ENCODE measurements at regions not wholly inside any gene's neighbourhood (a gene's known extent, or its start where the extent isn't known, plus 50 kb on each side); places are given as distances from the start of the nearest gene placed in this dataset.

DNA sequence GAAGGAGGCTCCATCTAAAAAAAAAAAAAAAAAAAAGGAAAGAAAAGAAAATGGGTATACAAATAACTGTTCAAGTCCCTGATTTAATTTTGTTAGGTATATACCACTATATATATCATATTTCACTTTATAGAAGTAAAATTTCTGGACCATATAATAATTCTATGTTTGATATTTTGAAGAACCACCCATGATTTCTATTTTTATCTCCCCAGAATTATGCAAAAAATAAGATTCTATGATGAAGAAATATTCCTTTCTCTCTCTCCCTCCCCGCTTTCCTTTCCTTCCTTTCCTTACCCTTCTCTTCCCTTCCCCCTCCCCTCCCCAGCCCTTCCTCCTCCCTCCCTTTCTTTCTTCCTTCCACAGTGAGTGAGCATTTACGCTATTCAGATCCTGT is 337.5 kb upstream of the SPANXN4 start:
- no peak for TF ChIP-seq TCF7L2 (IDR thresholded peaks at IDR 0.05; ENCODE audit: borderline replicate concordance, low read depth, low read length)
- TF ChIP-seq, protein P1, sequence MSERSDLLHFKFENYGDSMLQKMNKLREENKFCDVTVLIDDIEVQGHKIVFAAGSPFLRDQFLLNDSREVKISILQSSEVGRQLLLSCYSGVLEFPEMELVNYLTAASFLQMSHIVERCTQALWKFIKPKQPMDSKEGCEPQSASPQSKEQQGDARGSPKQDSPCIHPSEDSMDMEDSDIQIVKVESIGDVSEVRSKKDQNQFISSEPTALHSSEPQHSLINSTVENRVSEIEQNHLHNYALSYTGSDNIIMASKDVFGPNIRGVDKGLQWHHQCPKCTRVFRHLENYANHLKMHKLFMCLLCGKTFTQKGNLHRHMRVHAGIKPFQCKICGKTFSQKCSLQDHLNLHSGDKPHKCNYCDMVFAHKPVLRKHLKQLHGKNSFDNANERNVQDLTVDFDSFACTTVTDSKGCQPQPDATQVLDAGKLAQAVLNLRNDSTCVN (tag by site-specific recombination; optimal IDR thresholded peaks at IDR 0.05) = no peak
- TF ChIP-seq, protein P2, sequence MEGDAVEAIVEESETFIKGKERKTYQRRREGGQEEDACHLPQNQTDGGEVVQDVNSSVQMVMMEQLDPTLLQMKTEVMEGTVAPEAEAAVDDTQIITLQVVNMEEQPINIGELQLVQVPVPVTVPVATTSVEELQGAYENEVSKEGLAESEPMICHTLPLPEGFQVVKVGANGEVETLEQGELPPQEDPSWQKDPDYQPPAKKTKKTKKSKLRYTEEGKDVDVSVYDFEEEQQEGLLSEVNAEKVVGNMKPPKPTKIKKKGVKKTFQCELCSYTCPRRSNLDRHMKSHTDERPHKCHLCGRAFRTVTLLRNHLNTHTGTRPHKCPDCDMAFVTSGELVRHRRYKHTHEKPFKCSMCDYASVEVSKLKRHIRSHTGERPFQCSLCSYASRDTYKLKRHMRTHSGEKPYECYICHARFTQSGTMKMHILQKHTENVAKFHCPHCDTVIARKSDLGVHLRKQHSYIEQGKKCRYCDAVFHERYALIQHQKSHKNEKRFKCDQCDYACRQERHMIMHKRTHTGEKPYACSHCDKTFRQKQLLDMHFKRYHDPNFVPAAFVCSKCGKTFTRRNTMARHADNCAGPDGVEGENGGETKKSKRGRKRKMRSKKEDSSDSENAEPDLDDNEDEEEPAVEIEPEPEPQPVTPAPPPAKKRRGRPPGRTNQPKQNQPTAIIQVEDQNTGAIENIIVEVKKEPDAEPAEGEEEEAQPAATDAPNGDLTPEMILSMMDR (tag by site-specific recombination; IDR thresholded peaks at IDR 0.05) = no peak
- TF ChIP-seq, protein P3, sequence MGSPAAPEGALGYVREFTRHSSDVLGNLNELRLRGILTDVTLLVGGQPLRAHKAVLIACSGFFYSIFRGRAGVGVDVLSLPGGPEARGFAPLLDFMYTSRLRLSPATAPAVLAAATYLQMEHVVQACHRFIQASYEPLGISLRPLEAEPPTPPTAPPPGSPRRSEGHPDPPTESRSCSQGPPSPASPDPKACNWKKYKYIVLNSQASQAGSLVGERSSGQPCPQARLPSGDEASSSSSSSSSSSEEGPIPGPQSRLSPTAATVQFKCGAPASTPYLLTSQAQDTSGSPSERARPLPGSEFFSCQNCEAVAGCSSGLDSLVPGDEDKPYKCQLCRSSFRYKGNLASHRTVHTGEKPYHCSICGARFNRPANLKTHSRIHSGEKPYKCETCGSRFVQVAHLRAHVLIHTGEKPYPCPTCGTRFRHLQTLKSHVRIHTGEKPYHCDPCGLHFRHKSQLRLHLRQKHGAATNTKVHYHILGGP (tag by site-specific recombination; IDR thresholded peaks at IDR 0.05) = no peak
- no peak for TF ChIP-seq ZNF10 (tag by site-specific recombination; IDR thresholded peaks at IDR 0.05)
- TF ChIP-seq, protein P4, sequence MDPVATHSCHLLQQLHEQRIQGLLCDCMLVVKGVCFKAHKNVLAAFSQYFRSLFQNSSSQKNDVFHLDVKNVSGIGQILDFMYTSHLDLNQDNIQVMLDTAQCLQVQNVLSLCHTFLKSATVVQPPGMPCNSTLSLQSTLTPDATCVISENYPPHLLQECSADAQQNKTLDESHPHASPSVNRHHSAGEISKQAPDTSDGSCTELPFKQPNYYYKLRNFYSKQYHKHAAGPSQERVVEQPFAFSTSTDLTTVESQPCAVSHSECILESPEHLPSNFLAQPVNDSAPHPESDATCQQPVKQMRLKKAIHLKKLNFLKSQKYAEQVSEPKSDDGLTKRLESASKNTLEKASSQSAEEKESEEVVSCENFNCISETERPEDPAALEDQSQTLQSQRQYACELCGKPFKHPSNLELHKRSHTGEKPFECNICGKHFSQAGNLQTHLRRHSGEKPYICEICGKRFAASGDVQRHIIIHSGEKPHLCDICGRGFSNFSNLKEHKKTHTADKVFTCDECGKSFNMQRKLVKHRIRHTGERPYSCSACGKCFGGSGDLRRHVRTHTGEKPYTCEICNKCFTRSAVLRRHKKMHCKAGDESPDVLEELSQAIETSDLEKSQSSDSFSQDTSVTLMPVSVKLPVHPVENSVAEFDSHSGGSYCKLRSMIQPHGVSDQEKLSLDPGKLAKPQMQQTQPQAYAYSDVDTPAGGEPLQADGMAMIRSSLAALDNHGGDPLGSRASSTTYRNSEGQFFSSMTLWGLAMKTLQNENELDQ (tag by site-specific recombination; IDR thresholded peaks at IDR 0.05; ENCODE audit: low read depth) = no peak
- no peak for TF ChIP-seq BCL11B (tag by site-specific recombination; IDR thresholded peaks at IDR 0.05; ENCODE audit: low read depth)
- TF ChIP-seq, protein P5, sequence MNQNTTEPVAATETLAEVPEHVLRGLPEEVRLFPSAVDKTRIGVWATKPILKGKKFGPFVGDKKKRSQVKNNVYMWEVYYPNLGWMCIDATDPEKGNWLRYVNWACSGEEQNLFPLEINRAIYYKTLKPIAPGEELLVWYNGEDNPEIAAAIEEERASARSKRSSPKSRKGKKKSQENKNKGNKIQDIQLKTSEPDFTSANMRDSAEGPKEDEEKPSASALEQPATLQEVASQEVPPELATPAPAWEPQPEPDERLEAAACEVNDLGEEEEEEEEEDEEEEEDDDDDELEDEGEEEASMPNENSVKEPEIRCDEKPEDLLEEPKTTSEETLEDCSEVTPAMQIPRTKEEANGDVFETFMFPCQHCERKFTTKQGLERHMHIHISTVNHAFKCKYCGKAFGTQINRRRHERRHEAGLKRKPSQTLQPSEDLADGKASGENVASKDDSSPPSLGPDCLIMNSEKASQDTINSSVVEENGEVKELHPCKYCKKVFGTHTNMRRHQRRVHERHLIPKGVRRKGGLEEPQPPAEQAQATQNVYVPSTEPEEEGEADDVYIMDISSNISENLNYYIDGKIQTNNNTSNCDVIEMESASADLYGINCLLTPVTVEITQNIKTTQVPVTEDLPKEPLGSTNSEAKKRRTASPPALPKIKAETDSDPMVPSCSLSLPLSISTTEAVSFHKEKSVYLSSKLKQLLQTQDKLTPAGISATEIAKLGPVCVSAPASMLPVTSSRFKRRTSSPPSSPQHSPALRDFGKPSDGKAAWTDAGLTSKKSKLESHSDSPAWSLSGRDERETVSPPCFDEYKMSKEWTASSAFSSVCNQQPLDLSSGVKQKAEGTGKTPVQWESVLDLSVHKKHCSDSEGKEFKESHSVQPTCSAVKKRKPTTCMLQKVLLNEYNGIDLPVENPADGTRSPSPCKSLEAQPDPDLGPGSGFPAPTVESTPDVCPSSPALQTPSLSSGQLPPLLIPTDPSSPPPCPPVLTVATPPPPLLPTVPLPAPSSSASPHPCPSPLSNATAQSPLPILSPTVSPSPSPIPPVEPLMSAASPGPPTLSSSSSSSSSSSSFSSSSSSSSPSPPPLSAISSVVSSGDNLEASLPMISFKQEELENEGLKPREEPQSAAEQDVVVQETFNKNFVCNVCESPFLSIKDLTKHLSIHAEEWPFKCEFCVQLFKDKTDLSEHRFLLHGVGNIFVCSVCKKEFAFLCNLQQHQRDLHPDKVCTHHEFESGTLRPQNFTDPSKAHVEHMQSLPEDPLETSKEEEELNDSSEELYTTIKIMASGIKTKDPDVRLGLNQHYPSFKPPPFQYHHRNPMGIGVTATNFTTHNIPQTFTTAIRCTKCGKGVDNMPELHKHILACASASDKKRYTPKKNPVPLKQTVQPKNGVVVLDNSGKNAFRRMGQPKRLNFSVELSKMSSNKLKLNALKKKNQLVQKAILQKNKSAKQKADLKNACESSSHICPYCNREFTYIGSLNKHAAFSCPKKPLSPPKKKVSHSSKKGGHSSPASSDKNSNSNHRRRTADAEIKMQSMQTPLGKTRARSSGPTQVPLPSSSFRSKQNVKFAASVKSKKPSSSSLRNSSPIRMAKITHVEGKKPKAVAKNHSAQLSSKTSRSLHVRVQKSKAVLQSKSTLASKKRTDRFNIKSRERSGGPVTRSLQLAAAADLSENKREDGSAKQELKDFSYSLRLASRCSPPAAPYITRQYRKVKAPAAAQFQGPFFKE (tag by site-specific recombination; IDR thresholded peaks at IDR 0.05; ENCODE audit: borderline replicate concordance) = no peak
- TF ChIP-seq ZNF175 (tag by site-specific recombination; IDR thresholded peaks at IDR 0.05) = no peak
- no peak for TF ChIP-seq ZNF623 (tag by site-specific recombination; IDR thresholded peaks at IDR 0.05)
- no peak for TF ChIP-seq SALL2 (tag by site-specific recombination; IDR thresholded peaks at IDR 0.05; ENCODE audit: borderline replicate concordance)
